WI38 (cell line): ENCODE measurements at regions not wholly inside any gene's neighbourhood (a gene's known extent, or its start where the extent isn't known, plus 50 kb on each side); places are given as distances from the start of the nearest gene placed in this dataset.

Source experiments
- H3K4me3 ChIP-seq: 2 replicates; pipeline ENCODE4 v1.5.1; 2011; ENCODE audit warnings: low read depth, mild to moderate bottlenecking, control low read depth, low read length
- TF ChIP-seq, protein P1 (sequence below): IDR thresholded peaks from 2 replicates; pipeline ENCODE4 v1.5.1; 2012; ENCODE audit warnings: low read depth, mild to moderate bottlenecking, control low read depth, low read length

DNA sequence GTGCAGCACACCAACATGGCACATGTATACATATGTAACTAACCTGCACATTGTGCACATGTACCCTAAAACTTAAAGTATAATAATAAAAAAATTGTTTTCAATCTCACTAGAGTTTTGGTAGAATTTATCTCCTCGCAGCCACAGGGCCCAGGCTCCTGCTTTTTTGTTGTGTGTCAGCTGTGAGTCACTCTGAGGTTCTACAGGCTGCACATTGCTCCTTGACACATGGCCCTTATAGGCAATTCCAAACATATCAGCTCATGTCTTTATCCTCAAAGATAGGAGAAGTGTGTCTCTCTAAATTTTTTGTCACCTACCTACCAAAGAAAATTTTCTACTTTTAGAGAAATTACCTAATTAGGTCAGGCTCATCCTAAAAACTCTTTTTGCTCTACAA lies 252.1 kb upstream of the ADGRL3 start:
- H3K4me3 ChIP-seq = no peak overlapping the region
- TF ChIP-seq, protein P1, sequence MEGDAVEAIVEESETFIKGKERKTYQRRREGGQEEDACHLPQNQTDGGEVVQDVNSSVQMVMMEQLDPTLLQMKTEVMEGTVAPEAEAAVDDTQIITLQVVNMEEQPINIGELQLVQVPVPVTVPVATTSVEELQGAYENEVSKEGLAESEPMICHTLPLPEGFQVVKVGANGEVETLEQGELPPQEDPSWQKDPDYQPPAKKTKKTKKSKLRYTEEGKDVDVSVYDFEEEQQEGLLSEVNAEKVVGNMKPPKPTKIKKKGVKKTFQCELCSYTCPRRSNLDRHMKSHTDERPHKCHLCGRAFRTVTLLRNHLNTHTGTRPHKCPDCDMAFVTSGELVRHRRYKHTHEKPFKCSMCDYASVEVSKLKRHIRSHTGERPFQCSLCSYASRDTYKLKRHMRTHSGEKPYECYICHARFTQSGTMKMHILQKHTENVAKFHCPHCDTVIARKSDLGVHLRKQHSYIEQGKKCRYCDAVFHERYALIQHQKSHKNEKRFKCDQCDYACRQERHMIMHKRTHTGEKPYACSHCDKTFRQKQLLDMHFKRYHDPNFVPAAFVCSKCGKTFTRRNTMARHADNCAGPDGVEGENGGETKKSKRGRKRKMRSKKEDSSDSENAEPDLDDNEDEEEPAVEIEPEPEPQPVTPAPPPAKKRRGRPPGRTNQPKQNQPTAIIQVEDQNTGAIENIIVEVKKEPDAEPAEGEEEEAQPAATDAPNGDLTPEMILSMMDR = no peak

GRCh38 chr4:60952921-60953320 lies 247.2 kb upstream of the ADGRL3 start:
- TF ChIP-seq, protein P1 = no peak
- no peak overlapping the region for H3K4me3 ChIP-seq

- TF ChIP-seq, protein P1 = no peak
- no peak overlapping the region for H3K4me3 ChIP-seq
These were observed 246.3 kb upstream of the ADGRL3 start for GRCh38 chr4:60953826-60954225.

DNA sequence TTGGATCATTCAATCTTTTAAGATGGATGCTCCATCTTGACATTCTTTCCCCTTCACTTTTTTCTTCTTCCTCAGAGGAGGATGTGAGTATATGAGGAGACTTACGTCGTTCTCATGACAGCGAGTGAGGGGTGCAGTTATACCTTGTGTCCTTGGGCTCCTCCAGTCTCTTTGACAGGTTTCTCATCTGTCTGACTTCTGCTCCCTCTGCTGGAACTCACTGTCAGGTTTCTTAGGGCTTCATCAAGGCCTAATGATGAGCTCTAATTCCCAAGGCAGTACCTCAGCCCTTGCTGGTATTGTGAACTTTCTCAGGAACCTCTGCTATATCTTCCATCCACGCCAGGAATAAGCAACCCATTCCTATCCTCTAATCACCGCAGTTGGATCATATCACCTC lies 237.8 kb upstream of the ADGRL3 start:
- TF ChIP-seq, protein P1 = no peak
- H3K4me3 ChIP-seq = no peak overlapping the region

- H3K4me3 ChIP-seq = no peak overlapping the region
- TF ChIP-seq, protein P1 = no peak
These were observed 218.6 kb upstream of the ADGRL3 start for GRCh38 chr4:60981534-60981933.

DNA sequence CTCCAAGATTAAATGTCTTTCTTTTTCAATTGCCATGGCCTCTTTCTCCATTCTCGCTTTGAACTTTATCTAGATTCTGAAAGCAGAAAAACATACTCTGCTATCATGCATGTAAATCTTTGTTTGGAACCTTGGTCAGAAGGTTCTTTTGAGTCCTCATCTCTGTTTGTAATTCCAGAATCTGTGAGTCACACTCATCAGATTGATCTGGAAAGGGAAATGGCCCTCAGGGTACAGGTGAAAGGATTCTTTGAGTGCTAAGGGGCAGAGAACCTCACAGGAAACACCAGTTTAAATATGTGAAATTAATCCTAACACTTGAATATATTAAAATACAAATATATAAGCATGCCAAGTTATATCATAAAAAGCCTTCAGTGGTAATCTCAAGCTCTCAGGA lies 211.0 kb upstream of the ADGRL3 start:
- no peak overlapping the region for H3K4me3 ChIP-seq
- TF ChIP-seq, protein P1 = no peak

- TF ChIP-seq, protein P1 = no peak
- no peak overlapping the region for H3K4me3 ChIP-seq
These were observed 208.1 kb upstream of the ADGRL3 start for GRCh38 chr4:60992037-60992436.
